Liver (tissue), 8 donors: ENCODE measurements at regions not wholly inside any gene's neighbourhood (a gene's known extent, or its start where the extent isn't known, plus 50 kb on each side); places are given as distances from the start of the nearest gene placed in this dataset.

Experiments used
- DNase-seq: peaks from one replicate; pipeline ENCODE4 v3.0.0-alpha.2; 2017; ENCODE audit warnings: low spot score
- H3K27ac ChIP-seq, 2 donors: one replicate each; pipeline ENCODE4 v1.7.0; 2013; ENCODE audit warnings: inconsistent platforms in 2 of 2, low read length in 2 of 2, control low read depth in 1 of 2, low read depth in 1 of 2, mild to moderate bottlenecking in 1 of 2
- H3K27me3 ChIP-seq, 4 donors: one replicate each; pipeline versions ENCODE4 v1.6.1 to v1.7.0; 2013; ENCODE audit warnings: low read length in 3 of 4, inconsistent platforms in 1 of 4, mild to moderate bottlenecking in 1 of 4, moderate library complexity in 1 of 4; ENCODE audit not compliant: control insufficient read depth in 4 of 4, insufficient read depth in 4 of 4
- H3K36me3 ChIP-seq, 4 donors: one replicate each; pipeline versions ENCODE4 v1.6.1 to v1.7.0; 2013; ENCODE audit warnings: low read length in 3 of 4, mild to moderate bottlenecking in 3 of 4, low read depth in 1 of 4, moderate library complexity in 1 of 4; ENCODE audit not compliant: control insufficient read depth in 4 of 4, insufficient read depth in 3 of 4
- H3K4me1 ChIP-seq, 4 donors: one replicate each; pipeline versions ENCODE4 v1.6.1 to v1.7.0; 2013; ENCODE audit warnings: low read length in 3 of 4, mild to moderate bottlenecking in 3 of 4, moderate library complexity in 1 of 4; ENCODE audit not compliant: control insufficient read depth in 4 of 4, insufficient read depth in 4 of 4
- H3K4me3 ChIP-seq, 3 donors: one replicate each; pipeline versions ENCODE4 v1.6.1 to v1.7.0; 2013; ENCODE audit warnings: low read length in 3 of 3, control low read depth in 1 of 3, low read depth in 1 of 3, mild to moderate bottlenecking in 1 of 3
- H3K9ac ChIP-seq, 2 donors: one replicate each; pipeline ENCODE4 v1.7.0; 2013; ENCODE audit warnings: low read length in 2 of 2, mild to moderate bottlenecking in 2 of 2, moderate library complexity in 2 of 2, control low read depth in 1 of 2, low read depth in 1 of 2
- H3K9me3 ChIP-seq, 4 donors: one replicate each; pipeline versions ENCODE4 v1.6.1 to v1.7.0; 2013; ENCODE audit warnings: low read length in 3 of 4; ENCODE audit not compliant: control insufficient read depth in 4 of 4
- EGR1 ChIP-seq, 2 donors: IDR thresholded peaks; 2 replicates each; pipeline ENCODE4 v1.6.1; 2016 to 2018; ENCODE audit warnings: antibody characterized with exemption in 2 of 2, low read depth in 2 of 2
- FOXA1 ChIP-seq: IDR thresholded peaks from 2 replicates; pipeline ENCODE4 v1.6.1; 2016; ENCODE audit warnings: antibody characterized with exemption
- FOXA2 ChIP-seq: IDR thresholded peaks from 2 replicates; pipeline ENCODE4 v1.6.1; 2016; ENCODE audit warnings: antibody characterized with exemption
- GABPA ChIP-seq, 2 donors: IDR thresholded peaks in 1 of 2; conservative IDR thresholded peaks in 1 of 2; 2 replicates each; pipeline ENCODE4 v1.6.1; 2016; ENCODE audit warnings: antibody characterized with exemption in 2 of 2, mild to moderate bottlenecking in 1 of 2, moderate library complexity in 1 of 2
- HNF4A ChIP-seq, 2 donors: conservative IDR thresholded peaks; 2 replicates each; pipeline ENCODE4 v1.6.1; 2016; ENCODE audit warnings: antibody characterized with exemption in 2 of 2, mild to moderate bottlenecking in 2 of 2
- JUND ChIP-seq, 2 donors: IDR thresholded peaks; 2 replicates each; pipeline ENCODE4 v1.6.1; 2016; ENCODE audit warnings: antibody characterized with exemption in 2 of 2
- NR2F2 ChIP-seq: IDR thresholded peaks from 2 replicates; pipeline ENCODE4 v1.6.1; 2016; ENCODE audit warnings: antibody characterized with exemption
- RAD21 ChIP-seq, 2 donors: IDR thresholded peaks; 2 replicates each; pipeline ENCODE4 v1.6.1; 2016; ENCODE audit warnings: antibody characterized with exemption in 2 of 2, mild to moderate bottlenecking in 2 of 2
- SP1 ChIP-seq: IDR thresholded peaks from 2 replicates; pipeline ENCODE4 v1.6.1; 2018; ENCODE audit warnings: antibody characterized with exemption, mild to moderate bottlenecking
- TAF1 ChIP-seq: conservative IDR thresholded peaks from 2 replicates; pipeline ENCODE4 v1.6.1; 2016; ENCODE audit warnings: antibody characterized with exemption, mild to moderate bottlenecking
- YY1 ChIP-seq: IDR thresholded peaks from 2 replicates; pipeline ENCODE4 v1.6.1; 2016; ENCODE audit warnings: antibody characterized with exemption, mild to moderate bottlenecking
- WGBS: extraction: QIAGEN DNeasy Blood & Tissue Kit; methylation state at CpG from one replicate; pipeline ENCODE4 v1.1.7; 2013; 5-methylcytosine and 5-hydroxymethylcytosine counted together
- TF ChIP-seq, protein P1 (sequence below): fragments of 150-350 bp; IDR thresholded peaks from 2 replicates; pipeline ENCODE4 v1.5.1; 2017; ENCODE audit warnings: improper control_type of control experiment, low read depth, low read length; ENCODE audit not compliant: missing input control
- TF ChIP-seq, protein P2 (sequence below): IDR thresholded peaks from 2 replicates; pipeline ENCODE4 v1.6.1; 2016; ENCODE audit warnings: antibody characterized with exemption
- TF ChIP-seq, protein P3 (sequence below): IDR thresholded peaks from 2 replicates; pipeline ENCODE4 v1.6.1; 2016; ENCODE audit warnings: antibody characterized with exemption, mild to moderate bottlenecking
- donor health status: healthy.
- donor health status: healthy.
- donor health status: healthy.
- donor health status: healthy.
- donor health status: healthy.

DNA sequence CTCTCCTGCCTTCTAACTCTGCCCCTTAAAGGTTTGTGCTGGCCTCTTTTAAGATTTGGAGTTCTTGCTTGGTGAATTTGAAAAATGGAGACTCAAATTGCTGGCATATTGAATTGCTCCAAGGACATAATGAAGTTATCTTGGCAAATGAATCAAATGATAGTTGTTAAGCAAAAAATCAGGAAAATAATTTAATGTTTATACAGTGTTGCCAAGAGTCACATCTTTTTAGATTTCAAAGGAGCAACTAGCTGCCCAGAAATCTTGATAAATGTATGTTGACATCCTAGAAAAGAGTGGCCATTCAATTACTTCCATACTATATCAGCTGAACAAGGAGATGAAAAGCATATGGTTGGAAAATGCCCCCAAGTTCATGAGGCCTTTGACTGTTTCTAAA, 610.0 kb upstream of the LCORL start (continued):
- TF ChIP-seq, protein P1, sequence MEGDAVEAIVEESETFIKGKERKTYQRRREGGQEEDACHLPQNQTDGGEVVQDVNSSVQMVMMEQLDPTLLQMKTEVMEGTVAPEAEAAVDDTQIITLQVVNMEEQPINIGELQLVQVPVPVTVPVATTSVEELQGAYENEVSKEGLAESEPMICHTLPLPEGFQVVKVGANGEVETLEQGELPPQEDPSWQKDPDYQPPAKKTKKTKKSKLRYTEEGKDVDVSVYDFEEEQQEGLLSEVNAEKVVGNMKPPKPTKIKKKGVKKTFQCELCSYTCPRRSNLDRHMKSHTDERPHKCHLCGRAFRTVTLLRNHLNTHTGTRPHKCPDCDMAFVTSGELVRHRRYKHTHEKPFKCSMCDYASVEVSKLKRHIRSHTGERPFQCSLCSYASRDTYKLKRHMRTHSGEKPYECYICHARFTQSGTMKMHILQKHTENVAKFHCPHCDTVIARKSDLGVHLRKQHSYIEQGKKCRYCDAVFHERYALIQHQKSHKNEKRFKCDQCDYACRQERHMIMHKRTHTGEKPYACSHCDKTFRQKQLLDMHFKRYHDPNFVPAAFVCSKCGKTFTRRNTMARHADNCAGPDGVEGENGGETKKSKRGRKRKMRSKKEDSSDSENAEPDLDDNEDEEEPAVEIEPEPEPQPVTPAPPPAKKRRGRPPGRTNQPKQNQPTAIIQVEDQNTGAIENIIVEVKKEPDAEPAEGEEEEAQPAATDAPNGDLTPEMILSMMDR = no peak
- TF ChIP-seq SP1 = no peak

DNA sequence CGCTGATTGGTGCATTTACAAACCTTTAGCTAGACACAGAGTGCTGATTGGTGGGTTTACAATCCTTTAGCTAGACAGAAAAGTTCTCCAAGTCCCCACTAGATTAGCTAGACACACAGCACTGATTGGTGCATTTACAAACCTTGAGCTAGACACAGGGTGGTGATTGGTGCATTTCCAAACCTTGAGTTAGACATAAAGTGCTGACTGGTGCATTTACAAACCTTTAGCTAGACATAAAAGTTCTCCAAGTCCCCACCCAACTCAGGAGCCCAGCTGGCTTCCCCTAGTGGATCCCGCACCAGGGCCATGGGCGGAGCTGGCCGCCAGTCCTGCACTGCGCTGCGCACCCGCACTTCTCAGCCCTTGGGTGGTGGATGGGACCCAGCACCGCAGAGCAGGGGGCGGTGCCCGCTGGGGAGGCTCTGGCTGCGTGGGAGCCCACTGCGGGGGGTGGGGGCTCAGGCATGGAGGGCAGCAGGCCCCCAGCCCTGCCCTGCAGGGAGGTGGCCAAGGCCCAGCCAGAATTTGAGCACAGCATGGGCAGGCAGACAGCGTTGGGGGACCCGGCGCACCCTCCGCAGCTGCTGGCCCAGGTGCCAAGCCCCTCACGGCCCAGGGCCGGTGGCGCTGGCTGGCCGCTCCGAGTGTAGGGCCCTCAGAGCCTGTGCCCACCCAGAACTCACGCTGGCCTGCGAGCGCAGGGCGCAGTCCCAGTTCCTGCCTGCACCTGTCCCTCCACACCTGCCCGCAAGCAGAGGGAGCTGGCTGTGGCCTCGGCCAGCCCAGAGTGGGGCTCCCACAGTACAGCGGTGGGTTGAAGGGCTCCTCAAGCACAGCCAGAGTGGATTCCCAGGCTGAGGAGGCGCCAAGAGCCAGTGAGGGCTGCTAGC, 608.9 kb upstream of the LCORL start:
- WGBS = 90% methylated on average over 29 of the region's 29 CpGs
- no peak overlapping the region for H3K4me3 ChIP-seq
- H3K9me3 ChIP-seq = peaks cover 0 to 5% (median 1%) of the 10 kb centered on the region in 4 donors
- no peak overlapping the region for H3K9ac ChIP-seq
- H3K27me3 ChIP-seq = no peaks in the 10 kb centered on the region
- no peak for DNase-seq
- H3K27ac ChIP-seq = no peak overlapping the region
- no peaks in the 10 kb centered on the region for H3K36me3 ChIP-seq
- no peaks in the 10 kb centered on the region for H3K4me1 ChIP-seq
- TF ChIP-seq EGR1 (IDR thresholded peaks at IDR 0.05; ENCODE audit: low read depth in 2 of 2) (no peak), TAF1 (no peak), HNF4A (conservative IDR thresholded peaks at IDR 0.05) (no peak), RAD21 (IDR thresholded peaks at IDR 0.05) (no peak), SP1 (no peak), JUND (IDR thresholded peaks at IDR 0.05) (no peak), YY1 (no peak), FOXA2 (no peak), GABPA (IDR thresholded peaks at IDR 0.05 in 1 of 2, conservative IDR thresholded peaks at IDR 0.05 in 1 of 2) (no peak), FOXA1 (no peak), NR2F2 (no peak)
- TF ChIP-seq, protein P2, sequence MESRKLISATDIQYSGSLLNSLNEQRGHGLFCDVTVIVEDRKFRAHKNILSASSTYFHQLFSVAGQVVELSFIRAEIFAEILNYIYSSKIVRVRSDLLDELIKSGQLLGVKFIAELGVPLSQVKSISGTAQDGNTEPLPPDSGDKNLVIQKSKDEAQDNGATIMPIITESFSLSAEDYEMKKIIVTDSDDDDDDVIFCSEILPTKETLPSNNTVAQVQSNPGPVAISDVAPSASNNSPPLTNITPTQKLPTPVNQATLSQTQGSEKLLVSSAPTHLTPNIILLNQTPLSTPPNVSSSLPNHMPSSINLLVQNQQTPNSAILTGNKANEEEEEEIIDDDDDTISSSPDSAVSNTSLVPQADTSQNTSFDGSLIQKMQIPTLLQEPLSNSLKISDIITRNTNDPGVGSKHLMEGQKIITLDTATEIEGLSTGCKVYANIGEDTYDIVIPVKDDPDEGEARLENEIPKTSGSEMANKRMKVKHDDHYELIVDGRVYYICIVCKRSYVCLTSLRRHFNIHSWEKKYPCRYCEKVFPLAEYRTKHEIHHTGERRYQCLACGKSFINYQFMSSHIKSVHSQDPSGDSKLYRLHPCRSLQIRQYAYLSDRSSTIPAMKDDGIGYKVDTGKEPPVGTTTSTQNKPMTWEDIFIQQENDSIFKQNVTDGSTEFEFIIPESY = no peak
- TF ChIP-seq, protein P3, sequence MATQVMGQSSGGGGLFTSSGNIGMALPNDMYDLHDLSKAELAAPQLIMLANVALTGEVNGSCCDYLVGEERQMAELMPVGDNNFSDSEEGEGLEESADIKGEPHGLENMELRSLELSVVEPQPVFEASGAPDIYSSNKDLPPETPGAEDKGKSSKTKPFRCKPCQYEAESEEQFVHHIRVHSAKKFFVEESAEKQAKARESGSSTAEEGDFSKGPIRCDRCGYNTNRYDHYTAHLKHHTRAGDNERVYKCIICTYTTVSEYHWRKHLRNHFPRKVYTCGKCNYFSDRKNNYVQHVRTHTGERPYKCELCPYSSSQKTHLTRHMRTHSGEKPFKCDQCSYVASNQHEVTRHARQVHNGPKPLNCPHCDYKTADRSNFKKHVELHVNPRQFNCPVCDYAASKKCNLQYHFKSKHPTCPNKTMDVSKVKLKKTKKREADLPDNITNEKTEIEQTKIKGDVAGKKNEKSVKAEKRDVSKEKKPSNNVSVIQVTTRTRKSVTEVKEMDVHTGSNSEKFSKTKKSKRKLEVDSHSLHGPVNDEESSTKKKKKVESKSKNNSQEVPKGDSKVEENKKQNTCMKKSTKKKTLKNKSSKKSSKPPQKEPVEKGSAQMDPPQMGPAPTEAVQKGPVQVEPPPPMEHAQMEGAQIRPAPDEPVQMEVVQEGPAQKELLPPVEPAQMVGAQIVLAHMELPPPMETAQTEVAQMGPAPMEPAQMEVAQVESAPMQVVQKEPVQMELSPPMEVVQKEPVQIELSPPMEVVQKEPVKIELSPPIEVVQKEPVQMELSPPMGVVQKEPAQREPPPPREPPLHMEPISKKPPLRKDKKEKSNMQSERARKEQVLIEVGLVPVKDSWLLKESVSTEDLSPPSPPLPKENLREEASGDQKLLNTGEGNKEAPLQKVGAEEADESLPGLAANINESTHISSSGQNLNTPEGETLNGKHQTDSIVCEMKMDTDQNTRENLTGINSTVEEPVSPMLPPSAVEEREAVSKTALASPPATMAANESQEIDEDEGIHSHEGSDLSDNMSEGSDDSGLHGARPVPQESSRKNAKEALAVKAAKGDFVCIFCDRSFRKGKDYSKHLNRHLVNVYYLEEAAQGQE = no peak
